ENCODE measurements at regions not wholly inside any gene's neighbourhood (a gene's known extent, or its start where the extent isn't known, plus 50 kb on each side); places are given as distances from the start of the nearest gene placed in this dataset.

DNA sequence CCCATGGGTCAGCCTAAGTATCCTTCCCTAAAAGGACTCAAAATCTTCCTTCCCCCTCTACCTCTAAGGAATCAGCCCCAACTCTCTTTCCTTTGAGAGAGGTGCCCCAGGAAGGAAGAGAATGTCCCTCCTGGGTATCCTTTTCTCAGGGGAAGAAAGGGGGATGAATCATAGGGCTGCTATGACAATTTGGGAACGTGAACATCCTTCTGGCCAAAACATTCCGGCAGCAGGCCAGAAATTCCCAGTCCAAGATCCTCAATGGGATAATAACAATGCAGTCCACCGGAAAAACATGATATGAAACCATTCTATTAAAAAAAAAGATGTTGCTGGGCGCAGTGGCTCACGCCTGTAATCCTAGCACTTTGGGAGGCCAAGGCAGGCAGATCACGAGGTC, 50.8 kb upstream of the CACNA2D3 start:
- no peaks in the 10 kb centered on the region for H3K27me3 Mint-ChIP-seq
- DNase-seq, result no peak
- no peaks in the 10 kb centered on the region for H3K4me1 Mint-ChIP-seq
- H3K27ac Mint-ChIP-seq, result no peak overlapping the region
- intact Hi-C loops (cut with micrococcal nuclease), result no loop called here
- no peak overlapping the region for H3K4me3 Mint-ChIP-seq
- no peaks in the 10 kb centered on the region for H3K36me3 Mint-ChIP-seq (ENCODE audit: low read depth)
- peaks cover 4% of the 10 kb centered on the region for H3K9me3 Mint-ChIP-seq

- no peak overlapping the region for H3K27ac Mint-ChIP-seq
- H3K27me3 Mint-ChIP-seq, result no peaks in the 10 kb centered on the region
- H3K9me3 Mint-ChIP-seq, result peaks cover 4% of the 10 kb centered on the region
- H3K4me3 Mint-ChIP-seq, result no peak overlapping the region
- DNase-seq, result no peak
- H3K36me3 Mint-ChIP-seq (ENCODE audit: low read depth), result no peaks in the 10 kb centered on the region
- intact Hi-C loops (cut with micrococcal nuclease), result no loop called here
- no peaks in the 10 kb centered on the region for H3K4me1 Mint-ChIP-seq
Measured at GRCh38 chr3:54069961-54070360, 52.4 kb upstream of the CACNA2D3 start.

DNA sequence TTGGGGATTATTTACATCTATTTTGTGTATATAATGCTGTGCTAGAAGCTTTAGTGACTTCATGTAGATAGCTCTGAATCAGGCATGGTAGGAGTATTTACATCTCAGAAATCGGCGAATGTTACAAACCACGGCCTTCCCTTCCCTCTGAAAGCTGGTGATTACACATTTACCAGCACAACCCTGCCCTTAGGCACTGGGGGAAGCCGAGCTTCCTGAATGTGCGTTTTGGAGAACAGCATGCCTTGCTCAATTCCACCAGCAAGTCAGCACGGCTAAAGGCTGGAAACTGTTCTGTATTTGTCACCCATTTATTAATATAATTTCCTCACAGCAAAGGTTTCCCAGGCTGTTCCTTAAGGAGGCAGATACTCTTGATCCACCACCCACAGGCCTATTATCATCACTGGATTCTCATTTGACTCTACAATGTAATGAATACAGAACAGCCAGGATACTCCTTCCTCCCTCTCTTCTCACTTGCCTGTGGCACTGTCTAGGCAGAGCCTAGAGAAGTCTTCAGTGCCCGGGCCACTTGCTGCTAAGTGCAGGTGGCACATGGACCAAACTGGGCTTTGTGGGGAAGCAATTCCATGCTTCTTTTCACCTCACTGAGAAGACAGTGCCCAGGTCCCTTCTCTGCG, 55.2 kb upstream of the CACNA2D3 start:
- Mint-ChIP-seq H3K27ac (no peak overlapping the region), H3K36me3 (ENCODE audit: low read depth) (no peaks in the 10 kb centered on the region), H3K27me3 (peaks cover 2% of the 10 kb centered on the region), H3K9me3 (peaks cover under 1% of the 10 kb centered on the region), H3K4me3 (no peak overlapping the region), H3K4me1 (no peaks in the 10 kb centered on the region)
- intact Hi-C loops (cut with micrococcal nuclease), result no loop called here
- no peak for DNase-seq

DNA sequence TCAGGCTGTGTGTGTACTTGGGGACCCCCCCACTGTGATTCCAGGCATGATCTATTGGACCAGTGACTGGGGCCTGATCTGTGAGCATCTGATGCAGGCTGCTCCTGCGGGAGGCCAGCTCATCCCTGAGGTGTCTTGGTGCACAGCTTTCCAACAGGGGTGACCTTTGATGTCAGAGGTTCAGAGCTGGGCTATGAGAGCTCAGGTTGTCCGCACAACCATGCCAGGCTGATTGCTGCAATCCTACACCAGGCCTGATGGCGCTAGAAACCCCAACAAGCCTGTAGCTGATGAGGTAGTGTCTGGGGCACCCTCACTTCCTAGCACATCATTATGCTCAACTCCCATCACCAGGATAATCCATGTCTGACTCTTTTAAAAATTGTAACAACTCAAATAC, 56.1 kb upstream of the CACNA2D3 start:
- Mint-ChIP-seq H3K4me1 (no peaks in the 10 kb centered on the region), H3K9me3 (no peaks in the 10 kb centered on the region), H3K4me3 (no peak overlapping the region), H3K27me3 (peaks cover 2% of the 10 kb centered on the region), H3K36me3 (ENCODE audit: low read depth) (no peaks in the 10 kb centered on the region), H3K27ac (no peak overlapping the region)
- no peak for DNase-seq
- intact Hi-C loops (cut with micrococcal nuclease), result no loop called here

DNA sequence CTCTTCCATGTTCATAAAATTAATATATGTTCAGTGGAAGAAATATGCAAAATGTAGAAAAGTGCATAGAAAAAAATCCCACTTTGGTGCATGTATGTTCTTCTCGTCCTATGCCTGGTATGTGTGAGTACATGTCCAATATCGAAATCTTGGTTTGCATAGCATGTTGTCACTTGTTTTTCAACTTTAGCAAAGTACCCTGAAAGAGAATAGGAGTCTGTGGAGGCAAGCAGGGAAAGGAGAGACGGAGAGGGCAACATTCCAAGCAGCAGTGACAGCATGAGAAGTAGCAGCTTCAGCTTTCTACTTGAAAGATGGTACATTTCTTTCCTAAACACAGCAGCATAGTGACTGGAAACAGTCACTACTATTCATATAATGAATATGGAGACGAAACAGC, 56.8 kb upstream of the CACNA2D3 start:
- no peaks in the 10 kb centered on the region for H3K4me1 Mint-ChIP-seq
- no peak overlapping the region for H3K27ac Mint-ChIP-seq
- intact Hi-C loops (cut with micrococcal nuclease), result no loop called here
- no peak overlapping the region for H3K4me3 Mint-ChIP-seq
- peaks cover 2% of the 10 kb centered on the region for H3K27me3 Mint-ChIP-seq
- H3K9me3 Mint-ChIP-seq, result no peaks in the 10 kb centered on the region
- DNase-seq, result no peak
- no peaks in the 10 kb centered on the region for H3K36me3 Mint-ChIP-seq (ENCODE audit: low read depth)

GRCh38 chr3:54065140-54065539, 57.2 kb upstream of the CACNA2D3 start:
- peaks cover 2% of the 10 kb centered on the region for H3K27me3 Mint-ChIP-seq
- no peak for DNase-seq
- no peaks in the 10 kb centered on the region for H3K9me3 Mint-ChIP-seq
- no peaks in the 10 kb centered on the region for H3K36me3 Mint-ChIP-seq (ENCODE audit: low read depth)
- H3K27ac Mint-ChIP-seq, result no peak overlapping the region
- intact Hi-C loops (cut with micrococcal nuclease), result no loop called here
- no peak overlapping the region for H3K4me3 Mint-ChIP-seq
- H3K4me1 Mint-ChIP-seq, result no peaks in the 10 kb centered on the region

DNA sequence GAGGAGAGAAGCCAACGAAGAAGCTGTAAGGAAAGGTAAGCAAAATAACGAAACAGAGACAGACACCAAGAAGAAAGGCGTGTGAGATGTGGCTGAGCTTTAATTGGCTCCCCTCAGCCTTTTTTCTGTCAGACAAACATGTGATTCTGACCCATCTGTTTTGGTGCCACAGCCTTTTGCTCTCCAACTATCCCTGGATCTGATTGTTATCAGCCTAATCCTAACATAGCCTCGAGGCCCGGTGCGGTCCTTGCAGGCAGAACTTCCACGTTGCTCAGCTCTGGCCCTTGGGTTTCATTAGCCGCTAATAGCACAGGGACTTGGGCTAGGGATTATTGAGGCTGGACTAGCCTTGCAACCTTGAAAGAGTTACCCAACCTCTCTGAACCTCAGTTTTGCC, 57.9 kb upstream of the CACNA2D3 start:
- Mint-ChIP-seq H3K36me3 (ENCODE audit: low read depth) (no peaks in the 10 kb centered on the region), H3K27me3 (peaks cover 2% of the 10 kb centered on the region), H3K9me3 (no peaks in the 10 kb centered on the region), H3K4me1 (no peaks in the 10 kb centered on the region), H3K4me3 (no peak overlapping the region), H3K27ac (no peak overlapping the region)
- intact Hi-C loops (cut with micrococcal nuclease), result no loop called here
- DNase-seq, result no peak

DNA sequence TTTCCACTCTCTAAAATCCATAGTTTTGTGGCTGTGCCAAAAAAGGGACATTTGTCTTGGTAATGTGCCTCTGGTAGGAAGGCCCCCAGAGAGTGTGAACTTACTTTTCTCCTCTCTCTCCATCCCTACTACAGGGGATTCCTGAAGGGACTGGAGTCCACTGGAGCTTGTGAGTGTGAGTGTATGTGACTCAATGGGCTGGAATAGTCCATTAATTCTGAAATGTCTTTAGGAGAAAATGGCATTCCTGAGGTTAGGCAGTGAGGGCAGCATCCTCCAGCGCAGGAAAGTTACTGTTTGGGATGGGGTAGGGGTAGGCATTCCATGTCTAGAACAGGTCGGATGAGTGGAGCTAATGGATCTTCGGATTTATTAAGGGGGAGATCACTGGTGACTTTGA, 59.8 kb upstream of the CACNA2D3 start:
- Mint-ChIP-seq H3K36me3 (ENCODE audit: low read depth) (no peaks in the 10 kb centered on the region), H3K27me3 (peaks cover 2% of the 10 kb centered on the region), H3K27ac (no peak overlapping the region), H3K9me3 (no peaks in the 10 kb centered on the region), H3K4me1 (no peaks in the 10 kb centered on the region), H3K4me3 (no peak overlapping the region)
- no peak for DNase-seq
- intact Hi-C loops (cut with micrococcal nuclease), result no loop called here

DNA sequence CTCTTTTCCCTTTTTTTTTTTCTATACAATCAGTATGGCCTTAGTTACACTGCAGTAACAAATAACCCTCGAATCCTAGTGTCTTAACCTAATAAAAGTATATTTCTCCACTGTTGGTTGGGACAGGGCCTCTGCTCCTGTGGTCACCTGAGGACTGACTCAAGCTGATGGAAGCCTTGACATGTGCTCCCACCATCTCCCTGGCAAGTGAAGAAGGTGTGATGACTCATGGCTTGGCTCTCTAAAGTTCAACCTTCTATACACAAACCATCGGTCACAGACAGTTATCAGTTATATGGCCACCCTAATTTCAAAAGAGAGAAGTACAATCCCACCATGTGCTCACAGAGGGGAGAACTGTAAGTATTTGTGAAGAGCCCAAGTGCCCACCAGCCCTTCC, 65.8 kb upstream of the CACNA2D3 start:
- Mint-ChIP-seq H3K27ac (no peak overlapping the region), H3K9me3 (no peaks in the 10 kb centered on the region), H3K36me3 (ENCODE audit: low read depth) (no peaks in the 10 kb centered on the region), H3K4me1 (no peaks in the 10 kb centered on the region), H3K27me3 (no peaks in the 10 kb centered on the region), H3K4me3 (no peak overlapping the region)
- intact Hi-C loops (cut with micrococcal nuclease), result no loop called here
- no peak for DNase-seq

- Mint-ChIP-seq H3K36me3 (ENCODE audit: low read depth) (no peaks in the 10 kb centered on the region), H3K27me3 (no peaks in the 10 kb centered on the region), H3K4me3 (no peak overlapping the region), H3K4me1 (no peaks in the 10 kb centered on the region), H3K27ac (no peak overlapping the region), H3K9me3 (no peaks in the 10 kb centered on the region)
- intact Hi-C loops (cut with micrococcal nuclease), result no loop called here
- DNase-seq, result no peak
Measured at GRCh38 chr3:54053882-54054281, 68.5 kb upstream of the CACNA2D3 start.

DNA sequence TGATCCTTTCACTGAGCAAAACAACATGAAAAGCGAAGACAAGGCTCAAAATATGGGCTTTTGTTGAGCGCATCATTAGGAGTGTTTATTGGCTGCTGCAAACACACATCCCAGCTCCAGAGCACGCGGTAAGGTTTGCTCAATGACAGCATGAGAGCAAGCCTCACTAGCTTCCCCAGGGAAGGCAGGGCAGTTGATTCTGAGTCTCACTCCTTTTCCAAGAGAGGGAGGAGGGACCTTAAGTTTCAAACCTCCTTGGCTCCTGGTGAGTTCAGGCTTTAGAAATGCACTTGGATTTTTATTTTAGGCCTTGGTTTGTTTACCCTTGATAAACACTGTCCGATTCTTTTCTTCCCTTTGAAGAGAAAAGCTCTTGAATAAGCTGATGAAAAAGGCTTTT, 69.1 kb upstream of the CACNA2D3 start:
- intact Hi-C loops (cut with micrococcal nuclease), result no loop called here
- H3K9me3 Mint-ChIP-seq, result no peaks in the 10 kb centered on the region

GRCh38 chr3:54047568-54047967, 74.8 kb upstream of the CACNA2D3 start:
- H3K27ac Mint-ChIP-seq, result no peak overlapping the region
- H3K4me3 Mint-ChIP-seq, result no peak overlapping the region
- intact Hi-C loops (cut with micrococcal nuclease), result no loop called here
- no peaks in the 10 kb centered on the region for H3K4me1 Mint-ChIP-seq
- no peaks in the 10 kb centered on the region for H3K27me3 Mint-ChIP-seq
- no peak for DNase-seq
- H3K36me3 Mint-ChIP-seq (ENCODE audit: low read depth), result no peaks in the 10 kb centered on the region
- no peaks in the 10 kb centered on the region for H3K9me3 Mint-ChIP-seq

More for the DNA sequence above, 69.1 kb upstream of the CACNA2D3 start:
- H3K27ac Mint-ChIP-seq, result no peak overlapping the region
- DNase-seq, result no peak
- no peaks in the 10 kb centered on the region for H3K36me3 Mint-ChIP-seq (ENCODE audit: low read depth)
- H3K27me3 Mint-ChIP-seq, result no peaks in the 10 kb centered on the region
- H3K4me1 Mint-ChIP-seq, result no peaks in the 10 kb centered on the region
- H3K4me3 Mint-ChIP-seq, result no peak overlapping the region

DNA sequence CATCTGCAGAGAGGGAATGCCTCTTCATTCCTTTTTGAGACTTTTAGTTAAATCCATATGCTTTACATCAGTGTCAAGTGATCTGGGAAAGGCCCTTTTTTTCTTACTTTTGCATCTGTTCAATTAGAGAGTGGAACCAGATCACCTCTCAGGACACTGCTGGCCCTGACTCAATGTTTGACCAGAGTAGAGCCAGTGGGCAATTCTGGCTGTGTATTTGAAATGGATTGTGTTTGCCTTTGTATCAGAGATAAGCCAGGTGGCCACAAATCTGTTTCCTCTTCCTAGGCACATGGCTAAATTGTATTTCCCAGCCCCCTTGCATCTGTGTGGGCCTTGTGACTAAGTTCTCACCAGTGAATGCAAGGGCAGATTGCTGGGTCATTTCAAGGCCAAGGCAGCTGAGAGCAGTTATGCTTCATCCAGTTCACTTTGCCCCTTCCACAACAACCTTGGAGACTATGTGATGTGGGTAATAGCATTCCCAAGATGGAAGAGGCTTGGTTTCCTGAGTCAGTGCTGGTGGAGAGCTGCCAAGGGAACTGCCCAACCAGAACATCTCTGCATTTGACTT, 75.6 kb upstream of the CACNA2D3 start:
- no peaks in the 10 kb centered on the region for H3K27me3 Mint-ChIP-seq
- DNase-seq, result no peak
- intact Hi-C loops (cut with micrococcal nuclease), result no loop called here
- H3K4me1 Mint-ChIP-seq, result no peaks in the 10 kb centered on the region
- H3K9me3 Mint-ChIP-seq, result no peaks in the 10 kb centered on the region
- H3K27ac Mint-ChIP-seq, result no peak overlapping the region
- H3K36me3 Mint-ChIP-seq (ENCODE audit: low read depth), result no peaks in the 10 kb centered on the region
- no peak overlapping the region for H3K4me3 Mint-ChIP-seq

GRCh38 chr3:54045061-54045815, 77.1 kb upstream of the CACNA2D3 start:
- Mint-ChIP-seq H3K4me1 (no peaks in the 10 kb centered on the region), H3K4me3 (no peak overlapping the region), H3K9me3 (no peaks in the 10 kb centered on the region), H3K27ac (no peak overlapping the region), H3K27me3 (no peaks in the 10 kb centered on the region), H3K36me3 (ENCODE audit: low read depth) (no peaks in the 10 kb centered on the region)
- intact Hi-C loops (cut with micrococcal nuclease), result no loop called here
- DNase-seq, result no peak

Measured in activated CD4-positive, alpha-beta T cell treated with anti-CD3 and anti-CD28 coated beads, Interleukin-2, amount 10 ng/mL, durations not matched to agents 24 days and 14 days (primary cell).